KMS-11 (cell line): ENCODE measurements at regions not wholly inside any gene's neighbourhood (a gene's known extent, or its start where the extent isn't known, plus 50 kb on each side); places are given as distances from the start of the nearest gene placed in this dataset.

ENCODE experiments used
- H2AFZ ChIP-seq: fragments of 200-600 bp; sonication (generic); 2 replicates; pipeline ENCODE4 v1.6.1; 2016; ENCODE audit warnings: antibody characterized with exemption, mixed run types, low read depth
- H3K27ac ChIP-seq: fragments of 200-600 bp; sonication (generic); 2 replicates; pipeline ENCODE4 v1.6.1; 2016; ENCODE audit warnings: mild to moderate bottlenecking, mixed run types
- H3K27me3 ChIP-seq: fragments of 200-600 bp; sonication (generic); 2 replicates; pipeline ENCODE4 v1.6.1; 2017; ENCODE audit warnings: mild to moderate bottlenecking, low read depth, mixed run types, moderate library complexity; ENCODE audit not compliant: insufficient read depth
- H3K36me3 ChIP-seq: fragments of 200-600 bp; sonication (generic); 2 replicates; pipeline ENCODE4 v1.6.1; 2017; ENCODE audit warnings: mild to moderate bottlenecking, mixed run types; ENCODE audit not compliant: insufficient read depth
- H3K4me1 ChIP-seq: fragments of 200-600 bp; sonication (generic); 2 replicates; pipeline ENCODE4 v1.6.1; 2016; ENCODE audit warnings: mild to moderate bottlenecking, low read depth, mixed run types; ENCODE audit not compliant: poor library complexity, severe bottlenecking
- H3K4me2 ChIP-seq: fragments of 200-600 bp; sonication (generic); 2 replicates; pipeline ENCODE4 v1.7.0; 2016; ENCODE audit warnings: mild to moderate bottlenecking, mixed run types
- H3K4me3 ChIP-seq: fragments of 200-600 bp; sonication (generic); IDR thresholded peaks from 2 replicates; pipeline ENCODE4 v1.6.1; 2017; ENCODE audit warnings: low read depth, low read length, mixed read lengths; ENCODE audit not compliant: insufficient read depth
- H3K79me2 ChIP-seq: fragments of 200-600 bp; sonication (generic); 2 replicates; pipeline ENCODE4 v1.6.1; 2016; ENCODE audit warnings: low read depth, mixed run types; ENCODE audit not compliant: insufficient read depth
- H3K9ac ChIP-seq: fragments of 200-600 bp; sonication (generic); 2 replicates; pipeline ENCODE4 v1.6.1; 2016; ENCODE audit warnings: mild to moderate bottlenecking, mixed run types
- H4K20me1 ChIP-seq: fragments of 200-600 bp; sonication (generic); 2 replicates; pipeline ENCODE4 v1.6.1; 2016; ENCODE audit warnings: mild to moderate bottlenecking, mixed run types; ENCODE audit not compliant: insufficient read depth
- CTCF ChIP-seq: fragments of 200-600 bp; sonication (generic); conservative IDR thresholded peaks from 2 replicates; pipeline ENCODE4 v1.6.1; 2017; ENCODE audit warnings: low read depth, mild to moderate bottlenecking, antibody characterized with exemption, low read length, moderate library complexity, mixed read lengths

- Histone ChIP-seq H4K20me1 (no peaks in the 10 kb centered on the region), H3K36me3 (no peaks in the 10 kb centered on the region), H3K27me3 (no peaks in the 10 kb centered on the region), H3K27ac (no peak overlapping the region), H3K79me2 (no peaks in the 10 kb centered on the region), H3K4me3 (no peak overlapping the region), H2AFZ (no peak overlapping the region), H3K4me1 (no peaks in the 10 kb centered on the region), H3K9ac (no peak overlapping the region), H3K4me2 (no peak overlapping the region)
- TF ChIP-seq CTCF = no peak
These were observed 1464.7 kb upstream of the ZEB2 start for GRCh38 chr2:145984580-145984979.

- Histone ChIP-seq H3K27ac (no peak overlapping the region), H3K79me2 (no peaks in the 10 kb centered on the region), H2AFZ (no peak overlapping the region), H3K36me3 (no peaks in the 10 kb centered on the region), H3K4me1 (no peaks in the 10 kb centered on the region), H3K27me3 (no peaks in the 10 kb centered on the region), H3K4me2 (no peak overlapping the region), H3K9ac (no peak overlapping the region), H3K4me3 (no peak overlapping the region), H4K20me1 (no peaks in the 10 kb centered on the region)
- TF ChIP-seq CTCF = no peak
These were observed 1460.4 kb upstream of the ZEB2 start for GRCh38 chr2:145980318-145980717.

DNA sequence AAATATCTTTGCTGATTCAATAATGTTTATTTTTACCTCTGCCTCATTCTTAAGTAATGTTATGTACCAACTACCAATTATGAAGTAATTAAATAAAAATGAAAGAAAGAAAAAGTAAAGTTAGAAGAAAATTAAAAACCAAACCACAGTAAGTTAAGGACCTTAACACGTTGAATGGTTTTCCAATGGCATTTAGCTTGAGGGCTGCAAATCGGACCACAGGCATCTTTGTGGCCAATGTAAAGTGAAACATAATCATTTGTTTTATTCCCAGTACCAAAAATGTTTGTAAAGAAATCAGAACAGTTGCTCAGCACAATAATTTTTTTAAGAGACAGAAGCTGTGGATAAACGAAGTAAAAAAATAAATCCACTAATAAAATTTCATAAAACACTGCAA is 1455.5 kb upstream of the ZEB2 start:
- no peak overlapping the region for H2AFZ ChIP-seq
- H3K36me3 ChIP-seq = no peaks in the 10 kb centered on the region
- H4K20me1 ChIP-seq = no peaks in the 10 kb centered on the region
- no peak overlapping the region for H3K9ac ChIP-seq
- H3K79me2 ChIP-seq = no peaks in the 10 kb centered on the region
- no peak overlapping the region for H3K4me2 ChIP-seq
- H3K4me3 ChIP-seq = no peak overlapping the region
- no peak overlapping the region for H3K27ac ChIP-seq
- H3K4me1 ChIP-seq = no peaks in the 10 kb centered on the region
- H3K27me3 ChIP-seq = no peaks in the 10 kb centered on the region
- TF ChIP-seq CTCF = no peak

DNA sequence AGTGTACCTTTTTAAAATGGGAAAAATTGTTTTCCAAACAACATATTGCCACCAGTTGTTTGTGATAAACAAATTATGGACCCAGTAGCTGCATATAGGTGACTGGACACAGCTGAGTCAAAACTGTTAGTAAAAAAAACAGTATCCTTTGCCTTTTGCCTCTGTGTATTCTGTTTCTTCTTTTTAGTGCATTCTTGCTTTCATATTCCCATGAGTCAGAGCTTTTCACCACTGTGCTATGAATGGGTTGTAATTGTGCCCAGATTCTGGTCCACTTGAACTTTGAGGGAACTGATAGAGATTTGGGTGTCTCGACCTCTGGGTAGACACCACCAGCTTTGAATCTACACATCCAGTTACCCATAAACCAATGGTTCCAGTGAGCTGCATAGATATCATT is 1441.9 kb upstream of the ZEB2 start:
- no peaks in the 10 kb centered on the region for H3K79me2 ChIP-seq
- no peaks in the 10 kb centered on the region for H3K4me1 ChIP-seq
- H4K20me1 ChIP-seq = no peaks in the 10 kb centered on the region
- no peak overlapping the region for H2AFZ ChIP-seq
- H3K4me3 ChIP-seq = no peak overlapping the region
- TF ChIP-seq CTCF = no peak
- no peak overlapping the region for H3K4me2 ChIP-seq
- H3K27ac ChIP-seq = no peak overlapping the region
- no peaks in the 10 kb centered on the region for H3K36me3 ChIP-seq
- no peak overlapping the region for H3K9ac ChIP-seq
- no peaks in the 10 kb centered on the region for H3K27me3 ChIP-seq
